CMK (cell line): ENCODE measurements at regions not wholly inside any gene's neighbourhood (a gene's known extent, or its start where the extent isn't known, plus 50 kb on each side); places are given as distances from the start of the nearest gene placed in this dataset.

Source experiments
- DNase-seq: peaks from one replicate; pipeline ENCODE4 v3.0.0-alpha.2; 2010; ENCODE audit warnings: low read depth

DNA sequence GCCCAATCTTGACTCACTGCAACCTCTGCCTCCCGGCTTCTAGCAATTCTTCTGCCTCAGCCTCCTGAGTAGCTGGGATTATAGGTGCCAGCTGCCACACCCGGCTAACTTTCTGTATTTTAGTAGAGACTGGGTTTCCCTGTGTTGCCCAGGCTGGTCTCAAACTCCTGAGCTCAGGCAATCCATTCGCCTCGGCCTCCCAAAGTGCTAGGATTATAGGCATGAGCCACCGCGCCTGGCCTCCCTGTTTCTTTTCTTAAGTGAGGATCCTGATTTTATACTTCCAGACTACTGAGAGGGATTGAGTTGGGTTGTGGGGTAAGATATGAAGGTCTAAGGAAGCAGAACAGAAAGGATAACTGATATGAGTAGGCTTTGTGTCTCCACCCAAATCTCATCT, 106.8 kb downstream of the CNTN3 start:
- no peak for DNase-seq

DNA sequence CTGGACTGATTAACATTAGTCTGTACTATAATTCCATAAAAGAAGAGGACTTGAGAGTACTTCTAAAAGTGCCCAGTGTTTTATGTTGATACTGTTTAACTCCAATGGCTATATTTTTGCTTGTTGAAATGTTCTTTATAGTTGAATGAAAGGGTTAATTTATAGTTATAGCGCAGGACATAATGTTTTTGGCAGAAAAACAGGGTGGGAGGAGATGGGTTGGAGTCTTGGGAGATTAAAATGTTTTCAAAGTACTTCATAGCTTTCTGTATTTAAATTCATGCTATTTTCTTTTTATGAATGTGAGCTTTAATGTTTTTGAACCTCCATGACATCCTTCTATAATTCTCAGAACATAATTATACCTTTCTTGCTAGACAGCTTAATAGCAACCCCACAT, 108.2 kb downstream of the CNTN3 start:
- no peak for DNase-seq

DNA sequence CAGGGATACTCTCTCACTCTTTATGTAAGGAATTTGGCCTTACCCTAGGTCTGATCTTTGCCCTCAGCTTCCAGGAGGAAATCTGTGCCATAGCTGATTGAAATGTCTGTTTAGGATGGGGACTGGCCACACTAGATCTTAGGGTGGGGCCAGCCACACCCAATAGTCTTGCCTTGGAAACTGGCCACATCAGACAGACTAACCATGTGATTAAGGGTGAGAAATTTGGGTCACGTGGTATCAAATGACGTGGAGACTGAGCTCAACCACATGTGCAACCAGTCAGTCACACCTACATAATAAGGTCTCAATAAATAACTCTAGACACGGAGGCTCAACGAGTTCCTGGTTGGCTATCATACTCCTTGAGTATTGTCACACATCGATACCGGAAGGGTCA, 113.5 kb downstream of the CNTN3 start:
- no peak for DNase-seq

DNA sequence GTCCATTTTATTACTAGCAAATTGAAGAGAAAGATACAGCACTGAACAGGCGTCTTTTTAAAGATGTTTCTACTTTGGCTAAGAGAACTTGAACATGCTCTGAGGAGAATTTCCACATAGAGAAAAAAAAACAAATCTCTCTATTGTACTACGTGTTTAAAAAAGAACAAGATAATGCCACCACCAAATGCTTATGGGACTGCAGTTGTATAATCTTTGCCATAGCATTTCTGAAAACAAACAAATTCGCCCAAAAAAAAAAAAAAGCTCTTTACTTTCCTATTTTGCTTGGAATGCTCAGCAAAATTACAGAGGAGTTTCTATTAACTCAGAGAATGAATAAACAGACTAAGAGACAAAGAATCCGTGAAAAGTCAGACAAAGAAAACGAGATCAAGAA, 114.2 kb downstream of the CNTN3 start:
- DNase-seq, result no peak

DNA sequence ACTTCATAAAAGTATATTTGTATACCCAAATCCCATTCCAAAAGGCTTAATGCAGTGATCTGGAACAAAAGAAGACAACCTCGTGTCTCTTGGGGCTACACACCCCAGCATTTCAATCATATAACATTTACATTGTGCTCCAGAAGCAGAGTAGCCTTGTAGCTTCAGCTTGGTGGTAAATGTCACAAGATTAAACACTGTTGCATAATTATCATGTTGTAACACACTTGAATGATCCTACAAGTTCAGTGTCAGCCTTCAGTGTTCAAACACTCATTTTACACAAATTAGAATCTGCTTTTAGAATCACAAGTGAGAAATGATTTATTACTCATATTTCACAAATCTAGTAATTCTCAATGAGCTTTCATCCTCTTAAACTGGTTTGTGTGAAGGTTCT, 122.6 kb downstream of the CNTN3 start:
- no peak for DNase-seq

DNA sequence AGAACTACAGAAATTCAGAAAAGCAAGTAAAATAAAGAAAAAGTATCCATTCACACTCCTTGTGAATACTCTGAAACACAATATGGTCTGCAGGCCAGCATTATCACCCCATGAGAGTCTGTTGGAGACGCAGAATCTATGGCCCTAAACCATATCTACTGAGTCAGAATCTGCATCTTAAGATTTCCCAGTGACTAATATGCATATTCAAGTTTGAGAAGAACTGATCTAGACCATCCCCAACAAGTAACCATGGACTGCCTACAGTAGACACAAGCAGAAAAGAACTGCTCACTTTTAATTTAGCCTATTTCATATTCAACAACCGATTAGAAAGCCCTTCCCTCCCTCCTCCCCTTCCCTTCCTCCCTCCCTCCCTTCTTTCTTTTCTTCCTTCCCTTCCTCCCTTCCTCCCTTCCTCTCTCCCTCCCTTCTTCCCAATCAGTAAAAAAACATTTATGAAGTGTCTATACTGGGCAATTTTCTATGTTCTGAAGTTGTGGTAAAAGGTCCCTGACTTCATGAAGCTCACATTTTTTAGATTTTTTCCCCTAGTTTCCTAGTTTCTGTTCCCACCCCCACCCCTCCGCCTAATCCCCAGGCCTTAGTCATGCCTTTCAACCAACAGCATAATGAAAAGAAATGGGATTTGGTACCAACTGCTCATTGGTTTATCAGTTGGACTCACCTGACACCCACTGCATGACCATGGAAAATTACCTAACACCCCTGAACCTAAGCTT, 125.2 kb downstream of the CNTN3 start:
- DNase-seq, result no peak

DNA sequence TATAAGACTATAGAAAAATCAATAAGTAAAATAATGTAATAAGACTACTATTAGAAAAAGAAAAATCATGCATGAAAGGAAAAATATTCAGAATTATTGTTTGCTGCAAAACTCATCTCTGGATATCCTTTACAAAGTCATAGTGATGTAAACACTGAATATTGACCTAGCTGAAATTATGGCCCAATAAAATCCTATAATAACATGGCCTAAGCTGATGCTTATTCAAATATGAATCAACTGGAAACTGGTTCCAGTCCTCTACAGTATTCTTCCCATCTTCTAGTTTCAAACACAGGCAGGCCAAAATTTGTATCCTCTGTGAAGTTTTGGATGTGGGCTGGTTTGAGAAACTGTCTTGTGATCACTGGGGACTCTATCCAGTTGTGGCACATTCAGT, 134.5 kb downstream of the CNTN3 start:
- no peak for DNase-seq

DNA sequence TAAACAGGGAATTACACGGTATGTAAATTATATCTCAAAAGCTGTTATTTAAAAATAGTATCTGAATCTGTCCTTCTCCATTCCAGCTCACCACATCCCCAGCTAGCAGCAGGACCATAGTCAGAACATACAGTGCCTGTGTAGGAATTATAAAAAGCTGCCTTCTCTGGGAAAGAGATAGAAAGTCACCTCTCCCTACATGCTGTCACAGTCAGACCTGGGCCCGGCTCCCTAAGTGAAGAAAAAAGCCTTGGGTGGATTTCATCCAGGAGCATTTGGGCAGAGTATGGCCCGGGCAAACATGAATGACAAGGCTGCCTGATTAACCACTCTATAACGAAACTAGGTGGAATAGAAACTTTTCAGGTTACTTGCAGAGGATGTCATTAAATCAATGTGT, 144.1 kb downstream of the CNTN3 start:
- DNase-seq, result no peak

DNA sequence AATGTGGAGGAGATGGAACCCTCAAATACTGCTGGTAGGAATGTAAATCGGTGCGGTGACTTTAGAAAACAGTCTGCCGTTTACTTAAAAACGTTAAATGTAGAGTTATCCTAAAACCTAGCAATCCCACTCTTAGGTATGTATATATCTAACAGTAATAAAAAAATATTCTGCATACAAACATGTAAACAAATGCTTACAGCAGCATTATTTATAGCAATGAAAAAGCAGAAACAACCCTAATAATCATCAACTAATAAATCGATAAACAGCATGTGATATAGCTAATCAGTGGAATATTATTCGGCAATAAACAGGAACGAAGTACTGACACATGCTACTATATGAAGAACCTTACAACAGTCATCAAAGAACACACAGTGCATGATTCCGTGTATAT, 144.7 kb downstream of the CNTN3 start:
- DNase-seq, result no peak

DNA sequence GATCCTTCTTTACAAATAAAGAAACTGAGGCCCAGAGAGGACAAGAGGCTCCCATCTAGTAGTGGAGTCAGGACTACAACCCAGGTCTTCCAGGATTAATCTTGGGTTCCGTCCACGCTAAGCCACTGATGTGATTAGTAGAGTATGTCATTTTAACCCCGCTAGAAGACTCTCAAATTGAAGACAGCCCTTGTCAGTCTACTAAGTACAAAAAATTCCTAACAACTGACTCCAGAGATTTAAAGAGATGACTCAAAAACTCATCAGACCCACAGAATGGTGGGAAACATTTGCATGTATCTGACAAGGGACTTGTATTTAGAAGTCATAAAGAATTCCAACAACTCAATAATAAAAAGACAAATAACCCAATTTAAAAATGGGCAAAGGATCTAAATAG, 145.3 kb downstream of the CNTN3 start:
- no peak for DNase-seq

DNA sequence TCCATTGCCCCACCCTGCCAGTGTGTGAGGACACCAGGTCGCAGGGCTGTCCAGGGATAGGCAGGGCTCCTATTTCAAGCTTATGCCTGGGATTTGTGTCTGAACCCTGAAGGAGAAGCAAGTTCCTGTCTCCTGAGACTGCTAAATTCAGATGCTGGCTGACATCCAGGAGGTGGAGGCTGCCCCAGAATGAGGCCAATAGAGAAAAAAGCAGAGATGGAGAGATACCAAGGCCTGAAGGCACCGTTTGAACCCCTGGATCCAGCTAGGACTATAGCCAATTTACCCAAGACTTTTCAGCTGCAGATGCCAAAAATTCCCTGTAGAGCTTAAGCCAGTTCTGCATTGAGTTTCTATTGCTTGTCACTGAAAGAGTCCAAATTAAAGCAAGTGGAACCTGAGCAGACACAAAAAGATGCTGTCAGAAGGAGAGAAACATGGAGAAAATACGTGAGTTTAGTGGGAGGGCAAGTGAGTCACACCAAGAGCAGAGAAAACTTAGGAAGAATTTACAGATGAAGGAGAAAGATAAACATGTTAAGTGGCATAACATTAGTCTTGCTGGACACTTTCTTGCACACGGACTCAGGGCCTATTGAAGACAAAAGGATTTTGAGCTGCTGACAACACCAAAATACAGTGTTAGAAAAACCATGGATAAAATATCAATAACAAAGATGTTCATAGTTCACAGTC, 148.6 kb downstream of the CNTN3 start:
- no peak for DNase-seq

DNA sequence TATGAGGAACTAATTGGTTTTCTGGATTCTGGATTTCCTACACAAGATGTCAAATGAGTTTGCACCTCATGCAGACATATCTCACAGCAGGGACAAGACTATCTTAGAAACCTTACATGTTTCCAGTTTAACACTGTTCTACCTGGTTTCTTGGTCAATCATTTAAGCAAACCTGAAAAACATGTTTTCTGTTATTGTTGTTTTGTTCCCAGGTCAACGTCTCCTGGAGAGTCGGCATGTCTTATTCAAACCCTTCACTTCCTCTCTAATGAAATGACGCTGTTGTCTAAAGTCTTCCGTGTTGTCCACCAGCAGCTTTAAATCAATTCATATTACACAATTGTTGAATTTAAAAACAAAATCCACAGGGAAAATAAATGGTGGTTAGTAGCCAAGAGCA, 150.9 kb downstream of the CNTN3 start:
- DNase-seq, result no peak

DNA sequence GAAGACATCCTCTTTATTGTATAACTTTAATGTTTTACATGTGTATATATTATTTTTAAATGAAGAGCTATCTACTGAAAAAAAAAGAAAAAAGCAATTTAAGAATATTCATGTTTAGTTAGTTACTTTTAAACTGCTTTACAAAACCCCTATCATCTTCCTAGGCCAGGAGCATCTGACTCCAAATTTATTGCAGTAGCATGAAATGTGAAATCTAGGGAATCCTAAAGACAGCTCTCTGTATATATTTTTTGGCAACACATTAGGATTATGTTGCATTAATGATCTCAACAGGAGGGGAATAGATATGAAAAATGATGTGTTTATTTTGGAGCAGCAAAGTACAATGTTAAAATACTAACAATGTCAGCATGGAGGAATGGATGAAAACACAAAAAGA, 158.3 kb downstream of the CNTN3 start:
- DNase-seq, result no peak

DNA sequence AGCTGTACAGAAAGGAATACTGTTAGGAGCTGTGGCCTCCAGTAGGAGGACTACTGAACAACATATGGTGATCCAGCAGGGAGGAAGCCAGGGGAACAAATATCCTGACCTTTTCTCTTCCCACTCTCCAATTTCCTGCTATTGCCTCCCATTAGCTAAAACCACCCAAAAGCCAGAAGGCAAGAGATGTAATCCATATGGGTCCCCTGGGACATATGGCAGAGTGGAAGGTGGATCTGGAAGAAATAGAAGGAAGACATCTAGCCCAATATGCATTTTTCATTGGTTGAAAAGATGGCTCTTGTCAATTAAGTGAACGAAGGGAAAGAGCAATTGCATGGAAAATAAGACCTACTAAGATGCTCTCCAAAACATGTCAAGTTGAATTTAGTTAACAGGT, 167.2 kb downstream of the CNTN3 start:
- no peak for DNase-seq

DNA sequence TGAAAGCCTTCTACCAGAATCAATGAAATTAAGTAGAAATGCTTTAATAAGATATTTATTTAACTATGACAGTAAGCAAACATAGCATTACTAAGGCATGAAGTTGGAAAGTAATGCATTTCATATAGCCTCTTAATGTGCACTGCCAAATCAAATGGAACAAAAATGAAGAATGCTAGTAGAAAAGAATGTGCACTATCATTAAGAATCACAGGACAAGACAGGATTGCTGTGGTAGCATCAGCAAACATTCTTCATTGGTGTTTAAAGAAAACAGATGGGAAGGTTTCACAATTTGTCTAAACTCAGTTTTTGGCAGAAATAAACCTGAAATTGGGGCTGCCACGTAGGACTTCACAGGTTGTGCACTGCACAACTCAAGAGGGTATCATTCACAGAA, 168.9 kb downstream of the CNTN3 start:
- no peak for DNase-seq

DNA sequence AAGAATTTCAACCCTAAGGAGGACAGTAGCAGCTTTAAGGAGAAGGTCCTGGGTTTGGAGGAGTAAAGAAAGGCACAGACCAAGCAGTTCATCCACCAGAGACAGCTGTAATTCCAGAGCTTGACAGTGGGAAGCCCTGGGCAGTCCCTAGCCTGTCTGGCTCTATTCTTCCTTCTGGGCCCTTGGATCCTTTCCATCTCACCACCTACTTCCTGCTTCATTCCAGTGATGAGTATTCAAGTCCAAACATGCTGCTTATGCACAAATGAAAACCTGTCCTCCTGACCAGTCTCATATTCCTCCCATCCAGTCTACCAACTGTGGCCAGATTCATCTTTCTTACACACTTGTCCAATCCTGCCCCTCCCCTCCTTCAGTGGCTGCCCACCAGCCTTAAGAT, 171.4 kb downstream of the CNTN3 start:
- no peak for DNase-seq

DNA sequence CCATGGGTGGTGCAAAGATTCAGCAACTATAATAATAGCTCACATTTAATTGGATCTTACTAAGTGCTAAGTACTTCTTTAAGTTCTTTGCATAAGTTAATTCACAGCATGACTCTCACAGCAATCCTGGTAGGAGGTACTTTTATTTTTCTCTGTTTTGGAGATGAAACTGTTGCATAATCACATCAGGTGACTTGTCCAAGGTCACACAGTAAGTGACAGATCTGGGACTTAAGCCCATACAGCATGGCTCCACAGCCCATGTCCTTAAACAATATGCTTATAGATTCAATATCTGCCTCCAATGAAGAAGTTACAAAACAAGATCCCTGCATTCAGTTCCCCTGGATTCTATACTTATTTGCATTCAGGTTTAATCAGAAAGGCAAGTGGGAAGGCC, 171.8 kb downstream of the CNTN3 start:
- no peak for DNase-seq

DNA sequence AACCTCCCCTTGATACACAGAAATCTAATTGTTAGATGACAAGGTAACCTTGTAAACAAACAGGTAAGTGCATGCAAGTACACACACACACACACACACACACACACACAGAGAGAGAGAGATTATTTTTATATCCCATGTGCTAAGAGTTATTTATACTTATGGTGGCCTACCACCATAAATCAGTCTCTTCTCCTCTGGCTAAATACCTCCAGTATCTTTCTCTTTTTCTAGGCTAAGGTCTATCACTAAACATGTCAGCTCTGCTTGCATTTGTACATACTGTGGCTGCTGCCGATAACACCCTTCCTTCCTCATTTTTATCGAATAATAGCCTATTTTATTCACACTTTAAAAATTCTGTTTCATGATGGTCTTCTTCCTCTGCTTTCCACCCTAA, 172.4 kb downstream of the CNTN3 start:
- DNase-seq, result no peak

DNA sequence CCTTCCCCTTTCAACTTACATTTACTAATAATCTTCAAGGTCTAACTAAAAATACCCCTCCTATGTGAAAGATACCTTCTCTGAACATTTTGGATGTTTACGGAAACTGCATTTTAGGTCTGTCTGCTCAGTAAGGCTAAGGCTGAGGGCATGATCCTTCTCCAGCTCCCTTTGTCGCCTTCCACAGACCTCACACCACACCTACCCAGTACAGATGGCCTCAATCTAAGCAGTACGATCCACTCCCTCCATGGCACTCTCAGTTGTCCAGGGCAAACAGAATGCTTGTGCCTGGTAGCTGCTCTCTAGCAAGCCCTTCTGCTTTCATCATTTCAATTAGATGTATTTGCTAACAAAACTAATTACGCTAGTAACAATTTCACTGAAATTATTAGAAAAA, 178.3 kb downstream of the CNTN3 start:
- no peak for DNase-seq

DNA sequence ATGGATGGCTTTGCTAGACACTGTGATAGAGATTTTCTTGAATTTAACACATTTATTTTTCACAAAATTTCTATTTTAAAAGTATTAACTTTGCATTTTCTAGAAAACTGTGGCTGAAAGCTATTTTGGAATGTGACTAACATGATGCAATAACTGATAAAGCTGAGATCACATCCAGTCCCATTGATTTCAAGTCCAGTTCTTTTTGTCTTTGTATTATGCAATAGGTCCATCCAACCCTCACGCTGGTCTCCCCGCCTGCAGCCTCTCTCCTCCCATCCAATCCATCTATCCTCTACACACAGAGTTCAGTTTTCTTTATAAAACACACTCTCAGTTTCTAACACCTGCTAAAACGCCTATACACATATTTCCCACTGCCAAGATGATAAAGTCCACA, 178.8 kb downstream of the CNTN3 start:
- no peak for DNase-seq

DNA sequence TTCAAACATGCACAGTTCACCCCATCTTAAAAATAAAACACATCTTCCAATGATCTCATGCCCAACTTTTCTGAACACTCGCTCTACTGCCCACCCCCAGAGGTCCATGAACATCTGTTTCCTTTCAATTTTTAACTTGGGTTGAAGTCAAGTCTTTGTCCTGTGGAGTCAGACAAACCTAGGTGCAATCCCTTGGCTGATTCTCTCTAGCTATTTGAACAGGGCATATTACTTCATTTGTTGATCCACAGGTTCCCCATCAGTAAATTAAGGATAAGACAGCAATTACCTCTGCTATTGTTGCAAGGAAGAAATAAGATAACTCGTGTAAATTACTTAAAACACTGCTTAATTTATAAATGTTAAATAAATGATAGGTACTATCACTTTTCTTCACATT, 180.1 kb downstream of the CNTN3 start:
- DNase-seq, result no peak

DNA sequence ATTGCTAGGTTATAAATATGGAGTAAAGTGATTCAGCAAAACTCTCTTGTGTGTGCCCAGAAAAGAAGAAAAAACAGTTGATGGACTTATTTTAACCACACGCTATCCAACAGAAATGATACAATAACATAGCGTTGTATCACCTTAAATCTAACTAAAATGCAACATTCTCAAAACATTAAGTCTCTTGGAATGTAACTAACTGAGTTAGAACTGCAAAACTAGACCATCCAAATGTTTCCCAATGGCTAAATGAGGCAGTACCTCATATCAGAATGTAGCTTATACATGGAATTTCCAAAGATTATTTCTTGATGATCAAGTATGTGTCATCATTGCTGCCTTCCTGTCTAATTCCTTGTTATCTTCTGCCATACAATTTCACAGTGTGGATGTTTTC, 187.9 kb downstream of the CNTN3 start:
- DNase-seq, result no peak

DNA sequence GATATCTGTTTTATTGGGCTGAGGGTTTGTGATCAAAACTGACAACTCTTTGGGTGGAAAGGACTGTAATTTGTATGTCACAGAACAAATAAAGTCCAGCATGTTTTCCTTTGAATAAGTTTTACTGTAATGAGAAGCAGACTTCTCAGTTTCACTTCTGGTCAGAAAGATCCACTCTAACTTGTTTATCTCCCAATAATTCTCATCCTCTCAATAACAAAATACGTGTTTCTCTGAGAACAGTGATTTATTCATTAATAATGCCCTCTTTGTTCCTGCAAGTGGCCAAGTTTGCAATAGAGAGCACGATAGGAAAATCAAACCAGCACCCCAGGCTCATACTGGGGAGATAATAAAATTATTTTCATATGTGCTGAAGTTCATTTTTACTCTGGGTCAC, 190.6 kb downstream of the CNTN3 start:
- DNase-seq, result no peak

DNA sequence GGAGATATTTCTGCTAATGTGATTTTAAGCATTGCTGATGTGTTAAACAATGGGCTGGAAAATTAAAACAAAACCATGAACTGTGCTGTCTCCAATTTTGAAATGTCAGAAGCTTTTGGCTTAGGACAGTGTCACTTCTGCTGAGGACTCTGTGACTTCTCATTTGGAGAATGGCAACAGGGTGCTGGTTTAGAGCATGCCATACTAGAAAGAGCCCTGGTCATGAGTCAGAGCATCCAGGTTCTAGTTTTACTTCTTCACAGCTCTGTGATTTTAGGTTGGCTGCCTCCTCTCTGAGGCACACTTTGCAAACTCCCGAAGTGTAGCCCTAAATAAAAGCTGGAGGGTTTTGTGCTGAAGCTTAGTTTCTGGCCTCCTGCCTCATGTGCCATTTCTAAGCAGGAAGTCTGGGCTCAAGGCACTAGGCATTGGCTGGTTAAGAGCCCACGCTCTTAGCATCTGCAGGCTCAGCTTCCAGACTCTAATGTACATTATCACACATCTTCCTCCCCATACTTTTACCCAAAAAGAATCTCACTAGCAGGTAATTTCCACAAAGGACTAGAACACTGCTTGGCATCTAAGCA, 193.8 kb downstream of the CNTN3 start:
- no peak for DNase-seq
